ENCODE measurements at regions not wholly inside any gene's neighbourhood (a gene's known extent, or its start where the extent isn't known, plus 50 kb on each side); places are given as distances from the start of the nearest gene placed in this dataset.
"Not testable (repeated sequence)": the region's sequence is repeated elsewhere in the genome, so short reads cannot be mapped to it uniquely, and the experiment has no call there.

GRCh38 chr18:47677952-47678351 is 252.5 kb downstream of the SMAD2 start:
- no peak for DNase-seq (ENCODE audit: low read depth)

GRCh38 chr18:47669815-47670214 is 260.6 kb downstream of the SMAD2 start:
- DNase-seq (ENCODE audit: low read depth): no peak

GRCh38 chr18:47658498-47658897 is 272.0 kb downstream of the SMAD2 start:
- DNase-seq (ENCODE audit: low read depth): no peak

- no peak for DNase-seq (ENCODE audit: low read depth)
These were observed 275.5 kb downstream of the SMAD2 start for GRCh38 chr18:47654988-47655387.

GRCh38 chr18:47644896-47645295 is 285.6 kb downstream of the SMAD2 start:
- DNase-seq (ENCODE audit: low read depth): no peak

- not testable (repeated sequence) for DNase-seq (ENCODE audit: low read depth)
These were observed 292.9 kb downstream of the SMAD2 start for GRCh38 chr18:47637551-47637950.

- no peak for DNase-seq (ENCODE audit: low read depth)
These were observed 295.0 kb downstream of the SMAD2 start for GRCh38 chr18:47635416-47635815.

GRCh38 chr18:47632970-47633635 is 297.4 kb downstream of the SMAD2 start:
- DNase-seq (ENCODE audit: low read depth): no peak

GRCh38 chr18:47628893-47629292 is 301.6 kb downstream of the SMAD2 start:
- DNase-seq (ENCODE audit: low read depth): no peak

- no peak for DNase-seq (ENCODE audit: low read depth)
These were observed 302.1 kb downstream of the SMAD2 start for GRCh38 chr18:47628240-47628781.

- DNase-seq (ENCODE audit: low read depth): no peak
These were observed 303.4 kb downstream of the SMAD2 start for GRCh38 chr18:47627030-47627429.

- no peak for DNase-seq (ENCODE audit: low read depth)
These were observed 310.5 kb downstream of the SMAD2 start for GRCh38 chr18:47619771-47620448.

GRCh38 chr18:47618758-47619157 is 311.7 kb downstream of the SMAD2 start:
- DNase-seq (ENCODE audit: low read depth): no peak

- DNase-seq (ENCODE audit: low read depth): no peak
These were observed 315.4 kb downstream of the SMAD2 start for GRCh38 chr18:47615043-47615442.

- no peak for DNase-seq (ENCODE audit: low read depth)
These were observed 316.5 kb downstream of the SMAD2 start for GRCh38 chr18:47613929-47614328.

- no peak for DNase-seq (ENCODE audit: low read depth)
These were observed 318.8 kb downstream of the SMAD2 start for GRCh38 chr18:47611649-47612048.

- no peak for DNase-seq (ENCODE audit: low read depth)
These were observed 323.9 kb downstream of the SMAD2 start for GRCh38 chr18:47606526-47606925.

GRCh38 chr18:47605093-47605492 is 325.4 kb downstream of the SMAD2 start:
- DNase-seq (ENCODE audit: low read depth): no peak

GRCh38 chr18:47604021-47604420 is 326.4 kb downstream of the SMAD2 start:
- DNase-seq (ENCODE audit: low read depth): no peak

- no peak for DNase-seq (ENCODE audit: low read depth)
These were observed 327.3 kb downstream of the SMAD2 start for GRCh38 chr18:47603158-47603557.

- DNase-seq (ENCODE audit: low read depth): no peak
These were observed 328.1 kb downstream of the SMAD2 start for GRCh38 chr18:47602273-47602897.

GRCh38 chr18:47601581-47602272 is 328.7 kb downstream of the SMAD2 start:
- no peak for DNase-seq (ENCODE audit: low read depth)
